Lower leg skin (tissue), 4 donors: ENCODE measurements at regions not wholly inside any gene's neighbourhood (a gene's known extent, or its start where the extent isn't known, plus 50 kb on each side); places are given as distances from the start of the nearest gene placed in this dataset.

Experiments used
- DNase-seq, 2 donors: peaks; one replicate each; pipeline ENCODE4 v3.0.0-alpha.2; 2019; ENCODE audit warnings: low spot score in 2 of 2
- H3K4me3 ChIP-seq: fragments of 200-600 bp; sonication (generic); 2 replicates; pipeline ENCODE4 v1.5.1; 2017; ENCODE audit warnings: mild to moderate bottlenecking, low read depth; ENCODE audit not compliant: poor library complexity, severe bottlenecking
- CTCF ChIP-seq, 3 donors: fragments of 450-650 bp; IDR thresholded peaks; one replicate each; pipeline ENCODE4 v1.5.1; 2016; ENCODE audit warnings: antibody characterized with exemption in 3 of 3, mild to moderate bottlenecking in 3 of 3, moderate library complexity in 2 of 3
- POLR2A ChIP-seq, 2 donors: fragments of 450-650 bp; IDR thresholded peaks; one replicate each; pipeline ENCODE4 v1.6.1; 2016 to 2017; ENCODE audit warnings: antibody characterized with exemption in 2 of 2, mild to moderate bottlenecking in 1 of 2, moderate library complexity in 1 of 2
- WGBS, 2 donors: methylation state at CpG; one replicate each; pipeline ENCODE4 v1.1.5; 2018; 5-methylcytosine and 5-hydroxymethylcytosine counted together
- intact Hi-C: fragments of 100-400 bp; cut with DNase I; formaldehyde crosslinking; loops from one replicate; pipeline ENCODE4 v1.15.0; 2023; ENCODE audit warnings: low total_unique reads

GRCh38 chr20:21840991-21841390 is 135.5 kb downstream of the PAX1 start:
- TF ChIP-seq CTCF (IDR thresholded peaks at IDR 0.05) (no peak), POLR2A (IDR thresholded peaks at IDR 0.05) (no peak)
- WGBS, 2 donors: 56 to 67% methylated on average over 2 of the region's 2 CpGs
- no peak overlapping the region for H3K4me3 ChIP-seq
- intact Hi-C loops: no loop called here
- DNase-seq: no peak

- no peak for DNase-seq
- H3K4me3 ChIP-seq: no peak overlapping the region
- TF ChIP-seq CTCF (IDR thresholded peaks at IDR 0.05): no peak
- no peak for TF ChIP-seq POLR2A (IDR thresholded peaks at IDR 0.05)
- WGBS, 2 donors: 69 to 72% methylated on average over 12 of the region's 12 CpGs
- intact Hi-C loops: no loop called here
Observed at GRCh38 chr20:21839982-21840381, 134.5 kb downstream of the PAX1 start.

GRCh38 chr20:21836346-21836745 is 130.9 kb downstream of the PAX1 start:
- no peak overlapping the region for H3K4me3 ChIP-seq
- WGBS, 2 donors: 76 to 78% methylated on average over 1 of the region's 1 CpG
- intact Hi-C loops: no loop called here

GRCh38 chr20:21835042-21835441 is 129.6 kb downstream of the PAX1 start:
- intact Hi-C loops: no loop called here
- no peak for DNase-seq
- WGBS, 2 donors: 86 to 97% methylated on average over 1 of the region's 1 CpG
- TF ChIP-seq POLR2A (IDR thresholded peaks at IDR 0.05): no peak
- TF ChIP-seq CTCF (IDR thresholded peaks at IDR 0.05): no peak
- no peak overlapping the region for H3K4me3 ChIP-seq

More at GRCh38 chr20:21836346-21836745, 130.9 kb downstream of the PAX1 start:
- no peak for DNase-seq
- no peak for TF ChIP-seq POLR2A (IDR thresholded peaks at IDR 0.05)
- TF ChIP-seq CTCF (IDR thresholded peaks at IDR 0.05): no peak

GRCh38 chr20:21832442-21833385 is 127.2 kb downstream of the PAX1 start:
- DNase-seq: no peak
- TF ChIP-seq CTCF (IDR thresholded peaks at IDR 0.05) (no peak), POLR2A (IDR thresholded peaks at IDR 0.05) (no peak)
- 64 to 65% methylated on average over 8 of the region's 8 CpGs for WGBS, 2 donors
- intact Hi-C loops: no loop called here
- no peak overlapping the region for H3K4me3 ChIP-seq
